ENCODE measurements at regions not wholly inside any gene's neighbourhood (a gene's known extent, or its start where the extent isn't known, plus 50 kb on each side); places are given as distances from the start of the nearest gene placed in this dataset.
"Not testable (repeated sequence)": the region's sequence is repeated elsewhere in the genome, so short reads cannot be mapped to it uniquely, and the experiment has no call there.

DNA sequence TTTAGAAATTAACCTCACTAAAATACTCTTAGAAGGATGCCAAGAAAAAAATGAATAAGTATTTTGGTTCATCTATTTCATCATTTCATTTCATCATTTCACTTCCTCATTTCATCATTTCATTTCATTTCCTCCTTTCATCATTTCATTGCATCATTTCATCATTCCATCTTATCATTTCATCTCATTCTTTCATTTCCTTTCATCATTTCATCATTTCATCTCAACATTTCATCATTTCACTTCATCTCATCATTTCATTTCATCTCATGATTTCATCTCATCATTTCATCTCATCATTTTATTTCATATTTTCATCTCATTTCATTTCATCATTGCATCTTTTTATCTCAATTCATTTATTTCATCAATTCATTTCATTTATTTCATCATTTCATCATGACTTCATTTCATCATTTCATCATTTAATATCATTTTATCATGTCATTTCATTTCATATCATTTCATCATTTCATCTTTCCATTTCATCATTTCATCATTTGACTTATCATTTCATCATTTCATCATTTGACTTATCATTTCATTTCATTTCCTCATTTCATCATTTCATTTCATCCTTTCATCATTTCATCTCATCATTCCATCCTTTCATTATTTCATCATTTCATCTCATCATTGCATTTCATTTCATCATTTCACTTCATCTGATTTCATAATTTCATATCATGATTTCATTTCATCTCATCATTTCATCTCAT is 129.9 kb downstream of the ZNF92 start:
- H3K9me3 Mint-ChIP-seq = no peaks in the 10 kb centered on the region
- intact Hi-C loops (cut with micrococcal nuclease) = no loop called here
- no peaks in the 10 kb centered on the region for H3K27me3 Mint-ChIP-seq
- H3K4me1 Mint-ChIP-seq (ENCODE audit: low read depth) = no peaks in the 10 kb centered on the region
- no peaks in the 10 kb centered on the region for H3K36me3 Mint-ChIP-seq (ENCODE audit: low read depth)
- H3K4me3 Mint-ChIP-seq = no peak overlapping the region
- H3K27ac Mint-ChIP-seq = no peak overlapping the region

GRCh38 chr7:65504504-65505319 is 131.1 kb downstream of the ZNF92 start:
- H3K4me3 Mint-ChIP-seq; H3K27ac Mint-ChIP-seq; H3K36me3 Mint-ChIP-seq (ENCODE audit: low read depth); H3K9me3 Mint-ChIP-seq; H3K27me3 Mint-ChIP-seq; intact Hi-C loops (cut with micrococcal nuclease); H3K4me1 Mint-ChIP-seq (ENCODE audit: low read depth): not testable (repeated sequence)

DNA sequence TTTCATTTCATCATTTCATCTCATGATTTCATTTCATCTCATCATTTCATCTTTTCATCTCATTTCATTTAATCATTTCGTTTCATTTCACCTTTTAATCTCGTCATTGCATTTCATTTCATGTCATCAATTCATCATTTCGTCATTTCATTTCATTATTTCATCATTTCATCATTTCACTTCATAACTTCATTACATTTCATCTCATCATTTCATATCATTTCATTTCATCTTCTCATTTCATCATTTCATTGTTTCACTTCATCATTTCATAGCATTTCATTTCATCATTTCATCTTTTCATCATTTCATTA is 131.6 kb downstream of the ZNF92 start:
- H3K27ac Mint-ChIP-seq; H3K36me3 Mint-ChIP-seq (ENCODE audit: low read depth); H3K4me3 Mint-ChIP-seq; H3K9me3 Mint-ChIP-seq; intact Hi-C loops (cut with micrococcal nuclease); H3K4me1 Mint-ChIP-seq (ENCODE audit: low read depth): not testable (repeated sequence)
- H3K27me3 Mint-ChIP-seq = peaks cover 15% of the 10 kb centered on the region

GRCh38 chr7:65508581-65509367 is 135.1 kb downstream of the ZNF92 start:
- H3K4me1 Mint-ChIP-seq (ENCODE audit: low read depth); H3K9me3 Mint-ChIP-seq; H3K36me3 Mint-ChIP-seq (ENCODE audit: low read depth); intact Hi-C loops (cut with micrococcal nuclease); H3K27ac Mint-ChIP-seq: not testable (repeated sequence)
- peaks cover 25% of the 10 kb centered on the region for H3K27me3 Mint-ChIP-seq
- H3K4me3 Mint-ChIP-seq = peak overlapping the region; percentile 71

- peaks cover 9% of the 10 kb centered on the region for H3K4me1 Mint-ChIP-seq (ENCODE audit: low read depth)
- H3K4me3 Mint-ChIP-seq = peak overlapping the region; percentile 71
- H3K27me3 Mint-ChIP-seq = peaks cover 28% of the 10 kb centered on the region
- no peaks in the 10 kb centered on the region for H3K36me3 Mint-ChIP-seq (ENCODE audit: low read depth)
- H3K9me3 Mint-ChIP-seq = no peaks in the 10 kb centered on the region
- no peak overlapping the region for H3K27ac Mint-ChIP-seq
- intact Hi-C loops (cut with micrococcal nuclease) = no loop called here
Measured at GRCh38 chr7:65509368-65510186, 135.9 kb downstream of the ZNF92 start.

- H3K9me3 Mint-ChIP-seq; H3K27ac Mint-ChIP-seq; H3K36me3 Mint-ChIP-seq (ENCODE audit: low read depth); H3K4me1 Mint-ChIP-seq (ENCODE audit: low read depth); intact Hi-C loops (cut with micrococcal nuclease): not testable (repeated sequence)
- Mint-ChIP-seq H3K27me3 (peaks cover 30% of the 10 kb centered on the region), H3K4me3 (peak overlapping the region; percentile 71)
Measured at GRCh38 chr7:65510187-65510538, 136.5 kb downstream of the ZNF92 start.

DNA sequence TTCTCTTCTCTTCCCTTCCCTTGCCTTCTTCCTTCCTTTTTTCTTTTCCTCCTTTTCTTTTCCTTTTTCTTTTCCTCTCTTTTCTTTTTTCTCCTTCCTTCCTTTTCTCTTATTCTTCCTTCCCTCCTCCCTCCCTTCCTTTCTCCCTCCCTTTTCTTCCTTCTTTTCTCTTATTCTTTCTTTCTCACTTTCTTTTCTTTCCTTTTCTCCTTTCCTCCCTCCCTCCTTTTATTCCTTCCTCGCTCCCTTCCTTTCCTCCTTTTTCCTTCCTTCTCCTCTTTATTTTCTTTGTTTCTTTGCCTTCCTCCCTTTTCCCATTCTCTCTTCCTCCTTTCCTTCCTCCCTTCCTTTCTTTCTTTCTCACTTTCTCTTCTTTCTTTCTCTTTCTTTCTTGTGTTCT is 146.1 kb downstream of the ZNF92 start:
- H3K27me3 Mint-ChIP-seq; H3K4me1 Mint-ChIP-seq (ENCODE audit: low read depth); intact Hi-C loops (cut with micrococcal nuclease); H3K4me3 Mint-ChIP-seq; H3K36me3 Mint-ChIP-seq (ENCODE audit: low read depth); H3K27ac Mint-ChIP-seq: not testable (repeated sequence)
- peaks cover 10% of the 10 kb centered on the region for H3K9me3 Mint-ChIP-seq

GRCh38 chr7:65545465-65546161 is 172.0 kb downstream of the ZNF92 start:
- H3K36me3 Mint-ChIP-seq (ENCODE audit: low read depth); intact Hi-C loops (cut with micrococcal nuclease); H3K27me3 Mint-ChIP-seq; H3K27ac Mint-ChIP-seq; H3K4me1 Mint-ChIP-seq (ENCODE audit: low read depth); H3K4me3 Mint-ChIP-seq: not testable (repeated sequence)
- H3K9me3 Mint-ChIP-seq = peaks cover 14% of the 10 kb centered on the region

- H3K4me1 Mint-ChIP-seq (ENCODE audit: low read depth); H3K27me3 Mint-ChIP-seq; H3K27ac Mint-ChIP-seq; intact Hi-C loops (cut with micrococcal nuclease); H3K36me3 Mint-ChIP-seq (ENCODE audit: low read depth); H3K4me3 Mint-ChIP-seq: not testable (repeated sequence)
- peaks cover 23% of the 10 kb centered on the region for H3K9me3 Mint-ChIP-seq
Measured at GRCh38 chr7:65549589-65550443, 176.2 kb downstream of the ZNF92 start.

DNA sequence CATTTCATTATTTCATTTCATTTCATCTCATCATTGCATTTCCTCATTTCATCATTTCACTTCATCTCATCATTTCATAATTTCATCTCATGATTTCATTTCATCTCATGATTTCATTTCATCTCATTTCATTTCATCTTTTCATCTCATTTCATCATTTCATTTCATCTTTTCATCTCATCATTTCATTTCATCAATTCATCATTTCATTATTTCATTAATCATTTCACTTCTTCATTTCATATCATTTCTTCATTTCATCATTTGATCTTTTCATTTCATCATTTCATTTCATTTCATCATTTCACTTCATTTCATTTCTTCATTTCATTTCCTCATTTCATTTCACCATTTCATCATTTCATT is 176.8 kb downstream of the ZNF92 start:
- H3K36me3 Mint-ChIP-seq (ENCODE audit: low read depth); intact Hi-C loops (cut with micrococcal nuclease); H3K27me3 Mint-ChIP-seq; H3K4me3 Mint-ChIP-seq; H3K4me1 Mint-ChIP-seq (ENCODE audit: low read depth); H3K27ac Mint-ChIP-seq: not testable (repeated sequence)
- peaks cover 23% of the 10 kb centered on the region for H3K9me3 Mint-ChIP-seq

DNA sequence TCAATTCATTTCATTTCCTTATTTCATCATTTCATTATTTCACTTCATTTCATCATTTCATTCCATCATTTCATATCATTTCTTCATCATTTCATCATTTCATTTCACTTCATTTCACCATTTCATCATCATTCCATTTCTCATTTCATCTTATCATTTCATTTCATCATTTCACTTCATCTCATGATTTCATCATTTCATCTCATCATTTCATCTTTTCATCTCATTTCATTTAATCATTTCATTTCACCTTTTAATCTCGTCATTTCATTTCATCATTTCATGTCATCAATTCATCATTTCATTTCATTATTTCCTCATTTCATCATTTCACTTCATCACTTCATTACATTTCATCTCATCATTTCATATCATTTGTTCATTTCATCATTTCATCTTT is 177.4 kb downstream of the ZNF92 start:
- H3K4me3 Mint-ChIP-seq; intact Hi-C loops (cut with micrococcal nuclease); H3K36me3 Mint-ChIP-seq (ENCODE audit: low read depth); H3K27ac Mint-ChIP-seq; H3K27me3 Mint-ChIP-seq; H3K4me1 Mint-ChIP-seq (ENCODE audit: low read depth): not testable (repeated sequence)
- peaks cover 23% of the 10 kb centered on the region for H3K9me3 Mint-ChIP-seq

DNA sequence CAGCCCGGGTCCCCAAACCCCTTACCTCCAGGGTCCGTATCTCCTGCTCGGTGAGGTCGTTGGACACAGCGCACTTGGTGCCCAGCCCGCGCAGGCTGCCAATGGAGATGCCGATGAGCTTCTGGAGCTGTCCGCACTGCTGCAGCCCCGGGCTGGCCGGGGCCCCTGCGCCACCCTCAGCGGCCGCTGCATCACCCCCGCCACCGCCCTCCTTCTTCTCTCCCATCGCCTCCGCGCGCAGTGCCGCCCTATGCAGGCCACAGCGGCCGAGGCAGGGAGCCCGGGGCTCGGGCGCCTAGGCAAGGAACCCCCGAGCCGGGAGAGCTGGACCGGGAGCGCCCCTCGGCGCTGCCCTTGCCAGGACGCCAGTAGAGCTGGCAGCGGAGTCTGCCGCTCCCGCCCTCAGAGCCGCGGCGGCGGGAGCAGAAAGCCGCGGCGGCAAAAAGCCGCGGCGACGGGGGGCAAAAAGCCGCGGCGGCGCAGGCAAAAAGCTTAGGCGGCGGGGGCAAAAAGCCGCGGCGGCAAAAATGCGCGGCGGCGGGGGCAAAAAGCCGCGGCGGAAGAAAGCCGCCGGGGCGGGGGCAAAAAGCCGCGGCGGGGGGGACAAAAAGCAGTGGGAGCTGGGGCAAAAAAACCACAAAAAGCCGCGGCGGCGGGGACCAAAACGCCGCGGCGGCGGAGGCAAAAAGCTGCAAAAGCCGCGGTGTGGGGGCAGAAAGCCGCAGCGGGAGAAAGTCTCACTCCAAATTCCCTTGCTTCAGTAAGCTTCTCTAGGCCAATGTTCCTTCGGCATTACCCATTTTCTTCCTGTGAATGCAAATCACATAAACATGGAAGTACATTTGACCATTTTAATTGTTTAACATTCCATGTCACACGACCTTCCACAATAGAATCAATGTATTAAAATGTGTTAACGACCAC is 181.2 kb downstream of the ZNF92 start:
- H3K36me3 Mint-ChIP-seq (ENCODE audit: low read depth); H3K27ac Mint-ChIP-seq; H3K4me3 Mint-ChIP-seq; intact Hi-C loops (cut with micrococcal nuclease); H3K4me1 Mint-ChIP-seq (ENCODE audit: low read depth); H3K27me3 Mint-ChIP-seq: not testable (repeated sequence)
- peaks cover 17% of the 10 kb centered on the region for H3K9me3 Mint-ChIP-seq

Measured in dendritic cell treated with granulocyte-macrophage colony-stimulating factor and Interleukin-4, amounts not matched to agents 40 ng/mL and 50 ng/mL, for 4 days (primary cell).